IMR-90 (cell line): ENCODE measurements at regions not wholly inside any gene's neighbourhood (a gene's known extent, or its start where the extent isn't known, plus 50 kb on each side); places are given as distances from the start of the nearest gene placed in this dataset.

Experiments
- ATAC-seq: fragments of 200-7000 bp; cut with Tn5 transposase; 2 replicates; pipeline ENCODE4 v1.9.1; 2020; ENCODE audit warnings: low read depth, mild to moderate bottlenecking, moderate library complexity
- BruUV-seq: library from RNA; stranded (reverse); fragments of 400-500 nt; replicated peaks from 2 replicates; lab custom pipeline; 2021; lab: Mats Ljungman, UMichigan
- CTCF ChIA-PET: fragments of 300-600 bp; formaldehyde crosslinking; extraction: SDS; loops from one replicate; lab custom pipeline; 2021; ENCODE audit warnings: antibody characterized with exemption; lab: Yijun Ruan, JAX
- POLR2A ChIA-PET: fragments of 300-600 bp; sonication (Branson Sonifier 250); formaldehyde crosslinking; loops from one replicate; lab custom pipeline; 2022; ENCODE audit warnings: antibody characterized with exemption; ENCODE audit not compliant: unreplicated experiment; lab: Charles Lee
- DNase-seq: peaks from one replicate; pipeline ENCODE4 v3.0.0; 2013
- H2AFZ ChIP-seq: replicated peaks from 2 replicates; pipeline ENCODE3; 2013; ENCODE audit warnings: low read length, mild to moderate bottlenecking; ENCODE audit not compliant: poor library complexity
- H2AK5ac ChIP-seq: 2 replicates; pipeline ENCODE4 v1.6.1; 2013; ENCODE audit warnings: low read depth, low read length, inconsistent platforms
- H2AK9ac ChIP-seq: replicated peaks from 2 replicates; pipeline ENCODE3; 2013; ENCODE audit warnings: mild to moderate bottlenecking, low read depth, low read length, moderate library complexity; ENCODE audit not compliant: poor library complexity
- H2BK120ac ChIP-seq: 2 replicates; pipeline ENCODE4 v1.6.1; 2013; ENCODE audit warnings: low read depth, low read length, inconsistent platforms
- H2BK15ac ChIP-seq: 3 replicates; pipeline ENCODE4 v1.6.1; 2013; ENCODE audit warnings: low read depth, low read length, inconsistent platforms
- H2BK20ac ChIP-seq: 2 replicates; pipeline ENCODE4 v1.6.1; 2013; ENCODE audit warnings: low read depth, mild to moderate bottlenecking, inconsistent platforms, low read length, moderate library complexity
- H2BK5ac ChIP-seq: 2 replicates; pipeline ENCODE4 v1.6.1; 2013; ENCODE audit warnings: mild to moderate bottlenecking, low read depth, low read length, inconsistent platforms; ENCODE audit not compliant: poor library complexity, severe bottlenecking
- H3K14ac ChIP-seq: replicated peaks from 2 replicates; pipeline ENCODE4 v1.6.1; 2013; ENCODE audit warnings: low read depth, low read length, inconsistent platforms
- H3K18ac ChIP-seq: 2 replicates; pipeline ENCODE4 v1.6.1; 2013; ENCODE audit warnings: low read depth, low read length, control low read depth
- H3K23ac ChIP-seq: 2 replicates; pipeline ENCODE4 v1.6.1; 2013; ENCODE audit warnings: low read depth, low read length, inconsistent platforms
- H3K27ac ChIP-seq: 2 replicates; pipeline ENCODE4 v1.5.1; 2013; ENCODE audit warnings: mild to moderate bottlenecking, control low read depth, low read length; ENCODE audit not compliant: insufficient read depth
- H3K27me3 ChIP-seq: 2 replicates; pipeline ENCODE4 v1.6.1; 2013; ENCODE audit warnings: low read length; ENCODE audit not compliant: control insufficient read depth, insufficient read depth
- H3K36me3 ChIP-seq: 2 replicates; pipeline ENCODE4 v1.6.1; 2013; ENCODE audit warnings: low read length, mixed read lengths; ENCODE audit not compliant: control insufficient read depth, insufficient read depth
- H3K4ac ChIP-seq: 2 replicates; pipeline ENCODE4 v1.6.1; 2013; ENCODE audit warnings: low read depth, low read length, inconsistent platforms
- H3K4me1 ChIP-seq: 2 replicates; pipeline ENCODE4 v1.6.1; 2013; ENCODE audit warnings: low read length, mixed read lengths; ENCODE audit not compliant: control insufficient read depth, insufficient read depth
- H3K4me2 ChIP-seq: 2 replicates; pipeline ENCODE4 v1.6.1; 2013; ENCODE audit warnings: low read depth, mild to moderate bottlenecking, control low read depth, low read length, moderate library complexity
- H3K4me3 ChIP-seq: 2 replicates; pipeline ENCODE4 v1.5.1; 2013; ENCODE audit warnings: low read depth, mild to moderate bottlenecking, control low read depth, low read length, moderate library complexity; ENCODE audit not compliant: insufficient read depth
- H3K56ac ChIP-seq: 2 replicates; pipeline ENCODE4 v1.6.1; 2013; ENCODE audit warnings: low read length, inconsistent platforms; ENCODE audit not compliant: insufficient read depth; ENCODE audit errors: extremely low read depth
- H3K79me1 ChIP-seq, 2 experiments: 2 replicates each; pipeline ENCODE4 v1.6.1; 2013; ENCODE audit warnings: low read length in 2 of 2, inconsistent platforms in 1 of 2, low read depth in 1 of 2
- H3K9ac ChIP-seq: 2 replicates; pipeline ENCODE4 v1.6.1; 2013; ENCODE audit warnings: low read depth, low read length, control low read depth
- H3K9me1 ChIP-seq: 2 replicates; pipeline ENCODE4 v1.6.1; 2013; ENCODE audit warnings: low read length, inconsistent platforms; ENCODE audit not compliant: insufficient read depth
- H3K9me3 ChIP-seq: 2 replicates; pipeline ENCODE4 v1.6.1; 2013; ENCODE audit warnings: low read length; ENCODE audit not compliant: control insufficient read depth, insufficient read depth
- H4K20me1 ChIP-seq: 2 replicates; pipeline ENCODE4 v1.6.1; 2013; ENCODE audit warnings: low read length, inconsistent platforms; ENCODE audit not compliant: insufficient read depth
- H4K5ac ChIP-seq: 2 replicates; pipeline ENCODE4 v1.6.1; 2013; ENCODE audit warnings: mild to moderate bottlenecking, low read depth, low read length, control low read depth
- H4K8ac ChIP-seq, 2 experiments: 2 replicates each; pipeline ENCODE4 v1.6.1; 2013; ENCODE audit warnings: low read depth in 2 of 2, low read length in 2 of 2, control low read depth in 1 of 2, inconsistent platforms in 1 of 2
- H4K91ac ChIP-seq: 2 replicates; pipeline ENCODE4 v1.6.1; 2013; ENCODE audit warnings: low read depth, low read length, inconsistent platforms; ENCODE audit not compliant: insufficient read depth
- CEBPB ChIP-seq: IDR thresholded peaks from 2 replicates; pipeline ENCODE4 v1.6.1; 2012; ENCODE audit warnings: low read depth, low read length, improper control_type of control experiment
- ELK1 ChIP-seq: fragments of 150-350 bp; IDR thresholded peaks from 2 replicates; pipeline ENCODE4 v1.6.1; 2016; ENCODE audit warnings: low read depth, mild to moderate bottlenecking, low read length, moderate library complexity, borderline replicate concordance
- MAFK ChIP-seq: IDR thresholded peaks from 2 replicates; pipeline ENCODE4 v1.6.1; 2012; ENCODE audit warnings: low read depth, low read length, improper control_type of control experiment
- MAZ ChIP-seq: IDR thresholded peaks from 2 replicates; pipeline ENCODE4 v1.6.1; 2012; ENCODE audit warnings: low read depth, mild to moderate bottlenecking, low read length, improper control_type of control experiment, moderate library complexity, borderline replicate concordance
- MXI1 ChIP-seq: IDR thresholded peaks from 2 replicates; pipeline ENCODE4 v1.6.1; 2012; ENCODE audit warnings: low read depth, mild to moderate bottlenecking, low read length, moderate library complexity, borderline replicate concordance
- NFE2L2 ChIP-seq: fragments of 150-350 bp; IDR thresholded peaks from 2 replicates; pipeline ENCODE4 v1.6.1; 2016; ENCODE audit warnings: low read depth, mild to moderate bottlenecking, low read length
- POLR2A ChIP-seq: IDR thresholded peaks from 2 replicates; pipeline ENCODE4 v1.6.1; 2012; ENCODE audit warnings: mild to moderate bottlenecking, low read depth, low read length
- RFX5 ChIP-seq: IDR thresholded peaks from 2 replicates; pipeline ENCODE4 v1.8.0; 2012; ENCODE audit warnings: low read depth, mild to moderate bottlenecking, low read length, moderate library complexity
- SMC3 ChIP-seq: fragments of 150-350 bp; IDR thresholded peaks from 2 replicates; pipeline ENCODE4 v1.6.1; 2016; ENCODE audit warnings: low read depth, mild to moderate bottlenecking, antibody characterized with exemption, low read length, moderate library complexity
- WGBS, 2 experiments: methylation state at CpG; one replicate each; pipeline versions ENCODE4 v1.1.5 to v1.1.7; 2013; ENCODE audit warnings: missing lambda C conversion rate in 2 of 2; ENCODE audit not compliant: insufficient read length in 1 of 2; ENCODE audit errors: extremely low coverage in 2 of 2; 5-methylcytosine and 5-hydroxymethylcytosine counted together
- dilution Hi-C: fragments of 300-500 bp; cut with HindIII; formaldehyde crosslinking; loops from one replicate; pipeline ENCODE4 v1.14.3; 2018; ENCODE audit warnings: low sequenced_read_pairs; ENCODE audit not compliant: unreplicated experiment
- in situ Hi-C: fragments of 300-500 bp; cut with MboI; formaldehyde crosslinking; loops from 3 replicates; pipeline ENCODE4 v1.14.3; 2019; ENCODE audit warnings: low sequenced_read_pairs, inconsistent platforms, mixed read lengths
- intact Hi-C: fragments of 100-400 bp; cut with micrococcal nuclease; formaldehyde crosslinking; loops from 2 replicates; pipeline ENCODE4 v1.10.0; 2022
- TF ChIP-seq, protein P1 (sequence below): conservative IDR thresholded peaks from 2 replicates; pipeline ENCODE4 v1.5.1; 2012; ENCODE audit warnings: mild to moderate bottlenecking, low read depth, low read length, improper control_type of control experiment
- TF ChIP-seq, protein P2 (sequence below): fragments of 150-350 bp; IDR thresholded peaks from 2 replicates; pipeline ENCODE4 v1.6.1; 2017; ENCODE audit warnings: mild to moderate bottlenecking, antibody characterized with exemption, low read length, low read depth

- no peak overlapping the region for H2BK5ac ChIP-seq
- no peak overlapping the region for H4K91ac ChIP-seq
- POLR2A ChIA-PET: no interaction called here
- H2BK20ac ChIP-seq: no peak overlapping the region
- no CpG with 5 or more reads among the region's 4 CpGs for WGBS, 2 experiments
- BruUV-seq: no TSS peak
- H3K4me2 ChIP-seq: no peak overlapping the region
- peaks cover 3% of the 10 kb centered on the region; the same call in 1 of the 2 replicates for H3K4me1 ChIP-seq
- no peaks in the 10 kb centered on the region for H3K79me1 ChIP-seq
- no peak overlapping the region for H3K23ac ChIP-seq
- no peak for TF ChIP-seq MAFK
- TF ChIP-seq POLR2A: no peak
- no peak for TF ChIP-seq MXI1
- no peak for TF ChIP-seq MAZ
- TF ChIP-seq, protein P1, sequence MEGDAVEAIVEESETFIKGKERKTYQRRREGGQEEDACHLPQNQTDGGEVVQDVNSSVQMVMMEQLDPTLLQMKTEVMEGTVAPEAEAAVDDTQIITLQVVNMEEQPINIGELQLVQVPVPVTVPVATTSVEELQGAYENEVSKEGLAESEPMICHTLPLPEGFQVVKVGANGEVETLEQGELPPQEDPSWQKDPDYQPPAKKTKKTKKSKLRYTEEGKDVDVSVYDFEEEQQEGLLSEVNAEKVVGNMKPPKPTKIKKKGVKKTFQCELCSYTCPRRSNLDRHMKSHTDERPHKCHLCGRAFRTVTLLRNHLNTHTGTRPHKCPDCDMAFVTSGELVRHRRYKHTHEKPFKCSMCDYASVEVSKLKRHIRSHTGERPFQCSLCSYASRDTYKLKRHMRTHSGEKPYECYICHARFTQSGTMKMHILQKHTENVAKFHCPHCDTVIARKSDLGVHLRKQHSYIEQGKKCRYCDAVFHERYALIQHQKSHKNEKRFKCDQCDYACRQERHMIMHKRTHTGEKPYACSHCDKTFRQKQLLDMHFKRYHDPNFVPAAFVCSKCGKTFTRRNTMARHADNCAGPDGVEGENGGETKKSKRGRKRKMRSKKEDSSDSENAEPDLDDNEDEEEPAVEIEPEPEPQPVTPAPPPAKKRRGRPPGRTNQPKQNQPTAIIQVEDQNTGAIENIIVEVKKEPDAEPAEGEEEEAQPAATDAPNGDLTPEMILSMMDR: no peak
- TF ChIP-seq CEBPB: no peak
- no peak for TF ChIP-seq ELK1
- TF ChIP-seq, protein P2, sequence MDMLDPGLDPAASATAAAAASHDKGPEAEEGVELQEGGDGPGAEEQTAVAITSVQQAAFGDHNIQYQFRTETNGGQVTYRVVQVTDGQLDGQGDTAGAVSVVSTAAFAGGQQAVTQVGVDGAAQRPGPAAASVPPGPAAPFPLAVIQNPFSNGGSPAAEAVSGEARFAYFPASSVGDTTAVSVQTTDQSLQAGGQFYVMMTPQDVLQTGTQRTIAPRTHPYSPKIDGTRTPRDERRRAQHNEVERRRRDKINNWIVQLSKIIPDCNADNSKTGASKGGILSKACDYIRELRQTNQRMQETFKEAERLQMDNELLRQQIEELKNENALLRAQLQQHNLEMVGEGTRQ: no peak
- TF ChIP-seq RFX5: no peak
- TF ChIP-seq SMC3: no peak
- no peak for TF ChIP-seq NFE2L2
- no peak overlapping the region for H4K5ac ChIP-seq
- H4K8ac ChIP-seq: no peak overlapping the region
- in situ Hi-C loops (no loop called here), dilution Hi-C loops (no loop called here), intact Hi-C loops (no loop called here)
- H2BK15ac ChIP-seq: no peak overlapping the region
- H3K56ac ChIP-seq: no peak overlapping the region
- H4K20me1 ChIP-seq: no peaks in the 10 kb centered on the region
- DNase-seq: no peak
- no peaks in the 10 kb centered on the region for H3K9me1 ChIP-seq
- no peak overlapping the region for H2BK120ac ChIP-seq
- no peak overlapping the region for H2AK5ac ChIP-seq
- no peaks in the 10 kb centered on the region for H3K9me3 ChIP-seq
- no peaks in the 10 kb centered on the region for H3K36me3 ChIP-seq
- no peak overlapping the region for H3K14ac ChIP-seq
- H3K27me3 ChIP-seq: no peaks in the 10 kb centered on the region
- H3K4me3 ChIP-seq: no peak overlapping the region
- H3K18ac ChIP-seq: no peak overlapping the region
- no peak overlapping the region for H3K9ac ChIP-seq
- H2AK9ac ChIP-seq: no peak overlapping the region
- H3K27ac ChIP-seq: no peak overlapping the region
- CTCF ChIA-PET: no interaction called here
- ATAC-seq: no peak
- no peak overlapping the region for H2AFZ ChIP-seq
- H3K4ac ChIP-seq: no peak overlapping the region
These were observed 67.2 kb upstream of the POT1 start for GRCh38 chr7:124996778-124997177.
